Smooth muscle cell (in vitro differentiated cells): ENCODE measurements at regions not wholly inside any gene's neighbourhood (a gene's known extent, or its start where the extent isn't known, plus 50 kb on each side); places are given as distances from the start of the nearest gene placed in this dataset.
A peak's percentile ranks its signal among the peaks of the same experiment; 100 is the strongest.

Experiments
- DNase-seq: peaks from one replicate; lab custom pipeline; 2025; ENCODE audit not compliant: unreplicated experiment; lab: John Stamatoyannopoulos, UW
- H2AFZ ChIP-seq: fragments of 200-600 bp; sonication (generic); 2 replicates; pipeline ENCODE4 v1.6.0; 2016; ENCODE audit warnings: antibody characterized with exemption, low read depth, mild to moderate bottlenecking
- H3F3A ChIP-seq: fragments of 200-600 bp; sonication (generic); 2 replicates; pipeline ENCODE4 v1.6.0; 2017; ENCODE audit warnings: antibody characterized with exemption, low read depth
- H3K27ac ChIP-seq: fragments of 200-600 bp; sonication (generic); 2 replicates; pipeline ENCODE4 v1.5.1; 2016; ENCODE audit warnings: low read depth, mild to moderate bottlenecking
- H3K27me3 ChIP-seq: fragments of 200-600 bp; sonication (generic); 2 replicates; pipeline ENCODE4 v1.6.1; 2016; ENCODE audit warnings: low read depth, mild to moderate bottlenecking
- H3K36me3 ChIP-seq: fragments of 200-600 bp; sonication (generic); 2 replicates; pipeline ENCODE4 v1.5.1; 2016; ENCODE audit warnings: low read depth
- H3K4me1 ChIP-seq: fragments of 200-600 bp; sonication (generic); 2 replicates; pipeline ENCODE4 v1.5.1; 2016; ENCODE audit warnings: low read depth
- H3K4me2 ChIP-seq: fragments of 200-600 bp; sonication (generic); 2 replicates; pipeline ENCODE4 v1.6.0; 2016; ENCODE audit warnings: mild to moderate bottlenecking
- H3K4me3 ChIP-seq: fragments of 200-600 bp; sonication (generic); 2 replicates; pipeline ENCODE4 v1.5.1; 2016; ENCODE audit warnings: mild to moderate bottlenecking
- H3K79me2 ChIP-seq: fragments of 200-600 bp; sonication (generic); 2 replicates; pipeline ENCODE4 v1.6.0; 2016; ENCODE audit warnings: low read depth, mild to moderate bottlenecking
- H3K9ac ChIP-seq: fragments of 200-600 bp; sonication (generic); 2 replicates; pipeline ENCODE4 v1.6.0; 2016; ENCODE audit warnings: low read depth
- H3K9me3 ChIP-seq: fragments of 200-600 bp; sonication (generic); replicated peaks from 2 replicates; pipeline ENCODE4 v1.5.1; 2016; ENCODE audit warnings: low read depth
- H4K20me1 ChIP-seq: fragments of 200-600 bp; sonication (generic); 2 replicates; pipeline ENCODE4 v1.6.0; 2016; ENCODE audit warnings: low read depth
- CTCF ChIP-seq: fragments of 200-600 bp; sonication (generic); IDR thresholded peaks from 2 replicates; pipeline ENCODE4 v1.5.1; 2017; ENCODE audit warnings: borderline replicate concordance, mild to moderate bottlenecking, antibody characterized with exemption; ENCODE audit not compliant: insufficient read depth, poor library complexity, severe bottlenecking
- WGBS: methylation state at CpG from one replicate; pipeline ENCODE4 v1.1.7; 2016; ENCODE audit warnings: low lambda C conversion rate; 5-methylcytosine and 5-hydroxymethylcytosine counted together

- Histone ChIP-seq H3K36me3 (no peaks in the 10 kb centered on the region), H3K27ac (peak overlapping the region; percentile 72), H3K4me2 (peak overlapping the region; percentile 52), H4K20me1 (no peaks in the 10 kb centered on the region), H3K9ac (no peak overlapping the region), H3K27me3 (no peaks in the 10 kb centered on the region), H3K4me1 (peaks cover 3% of the 10 kb centered on the region), H2AFZ (peak overlapping the region; percentile 50), H3K9me3 (no peaks in the 10 kb centered on the region), H3K4me3 (no peak overlapping the region), H3F3A (no peaks in the 10 kb centered on the region), H3K79me2 (no peaks in the 10 kb centered on the region)
- DNase-seq, result no peak
- TF ChIP-seq CTCF, result no peak
- 22% methylated on average over 23 of the region's 23 CpGs for WGBS
Measured at GRCh38 chr14:101177301-101177971, 273.9 kb upstream of the RTL1 start.

GRCh38 chr14:101178184-101179072 is 274.9 kb upstream of the RTL1 start:
- Histone ChIP-seq H4K20me1 (no peaks in the 10 kb centered on the region), H3K9me3 (no peaks in the 10 kb centered on the region), H3F3A (no peaks in the 10 kb centered on the region), H3K9ac (no peak overlapping the region), H3K27me3 (no peaks in the 10 kb centered on the region), H3K4me3 (no peak overlapping the region), H2AFZ (peak overlapping the region; percentile 50), H3K36me3 (no peaks in the 10 kb centered on the region), H3K27ac (peak overlapping the region; percentile 72), H3K79me2 (no peaks in the 10 kb centered on the region), H3K4me2 (peak overlapping the region; percentile 52), H3K4me1 (peaks cover 7% of the 10 kb centered on the region)
- no peak for DNase-seq
- WGBS, result 78% methylated on average over 22 of the region's 22 CpGs
- TF ChIP-seq CTCF, result no peak

- no peak overlapping the region for H2AFZ ChIP-seq
- H3K79me2 ChIP-seq, result no peaks in the 10 kb centered on the region
- H3K4me2 ChIP-seq, result no peak overlapping the region
- no peaks in the 10 kb centered on the region for H3K9me3 ChIP-seq
- H3K27me3 ChIP-seq, result no peaks in the 10 kb centered on the region
- TF ChIP-seq CTCF, result no peak
- no peak for DNase-seq
- no peak overlapping the region for H3K27ac ChIP-seq
- no peak overlapping the region for H3K4me3 ChIP-seq
- no peak overlapping the region for H3K9ac ChIP-seq
- H3K36me3 ChIP-seq, result no peaks in the 10 kb centered on the region
- no peaks in the 10 kb centered on the region for H4K20me1 ChIP-seq
- H3K4me1 ChIP-seq, result peaks cover 10% of the 10 kb centered on the region
- WGBS, result 77% methylated on average over 12 of the region's 12 CpGs
- no peaks in the 10 kb centered on the region for H3F3A ChIP-seq
Measured at GRCh38 chr14:101179691-101180211, 276.2 kb upstream of the RTL1 start.
